ENCODE measurements at regions not wholly inside any gene's neighbourhood (a gene's known extent, or its start where the extent isn't known, plus 50 kb on each side); places are given as distances from the start of the nearest gene placed in this dataset.

DNA sequence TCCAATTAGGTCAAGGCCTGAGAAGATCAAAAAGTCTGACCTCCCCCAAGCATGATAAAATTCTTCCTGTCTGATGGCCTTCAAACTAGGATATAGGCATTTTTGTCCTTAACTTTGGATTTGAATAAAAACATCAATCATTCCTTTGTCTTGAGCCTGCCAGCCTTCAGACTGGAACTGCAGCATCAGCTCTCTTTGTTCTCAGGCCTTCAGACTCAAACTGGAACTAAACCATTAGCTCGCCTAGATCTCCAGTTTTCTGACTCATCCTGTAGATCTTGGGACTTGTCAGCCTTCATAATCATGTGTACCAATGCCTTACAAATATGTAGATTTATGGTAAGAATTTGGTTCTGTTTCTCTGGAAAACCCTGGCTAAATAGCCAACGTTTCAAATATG lies 721.7 kb downstream of the GALC start:
- TF ChIP-seq, protein P1, sequence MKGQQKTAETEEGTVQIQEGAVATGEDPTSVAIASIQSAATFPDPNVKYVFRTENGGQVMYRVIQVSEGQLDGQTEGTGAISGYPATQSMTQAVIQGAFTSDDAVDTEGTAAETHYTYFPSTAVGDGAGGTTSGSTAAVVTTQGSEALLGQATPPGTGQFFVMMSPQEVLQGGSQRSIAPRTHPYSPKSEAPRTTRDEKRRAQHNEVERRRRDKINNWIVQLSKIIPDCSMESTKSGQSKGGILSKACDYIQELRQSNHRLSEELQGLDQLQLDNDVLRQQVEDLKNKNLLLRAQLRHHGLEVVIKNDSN (IDR thresholded peaks at IDR 0.05; ENCODE audit: borderline replicate concordance, extremely low read length, insufficient read depth, low read depth, low read length) = no peak
- TF ChIP-seq, protein P2, sequence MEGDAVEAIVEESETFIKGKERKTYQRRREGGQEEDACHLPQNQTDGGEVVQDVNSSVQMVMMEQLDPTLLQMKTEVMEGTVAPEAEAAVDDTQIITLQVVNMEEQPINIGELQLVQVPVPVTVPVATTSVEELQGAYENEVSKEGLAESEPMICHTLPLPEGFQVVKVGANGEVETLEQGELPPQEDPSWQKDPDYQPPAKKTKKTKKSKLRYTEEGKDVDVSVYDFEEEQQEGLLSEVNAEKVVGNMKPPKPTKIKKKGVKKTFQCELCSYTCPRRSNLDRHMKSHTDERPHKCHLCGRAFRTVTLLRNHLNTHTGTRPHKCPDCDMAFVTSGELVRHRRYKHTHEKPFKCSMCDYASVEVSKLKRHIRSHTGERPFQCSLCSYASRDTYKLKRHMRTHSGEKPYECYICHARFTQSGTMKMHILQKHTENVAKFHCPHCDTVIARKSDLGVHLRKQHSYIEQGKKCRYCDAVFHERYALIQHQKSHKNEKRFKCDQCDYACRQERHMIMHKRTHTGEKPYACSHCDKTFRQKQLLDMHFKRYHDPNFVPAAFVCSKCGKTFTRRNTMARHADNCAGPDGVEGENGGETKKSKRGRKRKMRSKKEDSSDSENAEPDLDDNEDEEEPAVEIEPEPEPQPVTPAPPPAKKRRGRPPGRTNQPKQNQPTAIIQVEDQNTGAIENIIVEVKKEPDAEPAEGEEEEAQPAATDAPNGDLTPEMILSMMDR (IDR thresholded peaks at IDR 0.05 in 2 of 3, conservative IDR thresholded peaks at IDR 0.05 in 1 of 3; ENCODE audit: control insufficient read depth in 2 of 3, extremely low read depth in 1 of 3, insufficient read depth in 1 of 3, low read depth in 3 of 3, low read length in 3 of 3) = no peak
- TF ChIP-seq POLR2A (IDR thresholded peaks at IDR 0.05; ENCODE audit: low read depth, low read length) (no peak), SUZ12 (IDR thresholded peaks at IDR 0.05; ENCODE audit: unreplicated experiment) (no peak), HDAC6 (IDR thresholded peaks at IDR 0.05; ENCODE audit: unreplicated experiment) (no peak), TCF12 (IDR thresholded peaks at IDR 0.05; ENCODE audit: low read depth, low read length) (no peak), EZH2 (IDR thresholded peaks at IDR 0.05; ENCODE audit: borderline replicate concordance, control insufficient read depth, low read depth, low read length) (no peak), MYC (IDR thresholded peaks at IDR 0.05; ENCODE audit: insufficient read depth, insufficient read length, insufficient replicate concordance, low read length, severe bottlenecking) (no peak), ZBTB40 (IDR thresholded peaks at IDR 0.05; ENCODE audit: borderline replicate concordance) (no peak), CBX5 (IDR thresholded peaks at IDR 0.05; ENCODE audit: low read depth) (no peak), PRDM15 (CRISPR knock-in tag; IDR thresholded peaks at IDR 0.05) (no peak), BHLHE40 (IDR thresholded peaks at IDR 0.05; ENCODE audit: borderline replicate concordance in 1 of 2, low read depth in 2 of 2, low read length in 1 of 2) (no peak), FOXM1 (IDR thresholded peaks at IDR 0.05; ENCODE audit: low read depth, low read length) (no peak)
